SK-N-MC (cell line): ENCODE measurements at regions not wholly inside any gene's neighbourhood (a gene's known extent, or its start where the extent isn't known, plus 50 kb on each side); places are given as distances from the start of the nearest gene placed in this dataset.

ENCODE experiments used
- EZH2 ChIP-seq: fragments of 200-600 bp; sonication (generic); IDR thresholded peaks from one replicate; pipeline ENCODE4 v1.6.1; 2017; ENCODE audit warnings: antibody characterized with exemption
- FOXP2 ChIP-seq: optimal IDR thresholded peaks from 2 replicates; pipeline ENCODE3; 2011; ENCODE audit warnings: mild to moderate bottlenecking, moderate library complexity; ENCODE audit not compliant: insufficient read depth; ENCODE audit errors: extremely low read length, control extremely low read depth
- POLR2AphosphoS5 ChIP-seq: IDR thresholded peaks from 2 replicates; pipeline ENCODE4 v1.6.1; 2012; ENCODE audit warnings: mild to moderate bottlenecking, low read depth, low read length, borderline replicate concordance

DNA sequence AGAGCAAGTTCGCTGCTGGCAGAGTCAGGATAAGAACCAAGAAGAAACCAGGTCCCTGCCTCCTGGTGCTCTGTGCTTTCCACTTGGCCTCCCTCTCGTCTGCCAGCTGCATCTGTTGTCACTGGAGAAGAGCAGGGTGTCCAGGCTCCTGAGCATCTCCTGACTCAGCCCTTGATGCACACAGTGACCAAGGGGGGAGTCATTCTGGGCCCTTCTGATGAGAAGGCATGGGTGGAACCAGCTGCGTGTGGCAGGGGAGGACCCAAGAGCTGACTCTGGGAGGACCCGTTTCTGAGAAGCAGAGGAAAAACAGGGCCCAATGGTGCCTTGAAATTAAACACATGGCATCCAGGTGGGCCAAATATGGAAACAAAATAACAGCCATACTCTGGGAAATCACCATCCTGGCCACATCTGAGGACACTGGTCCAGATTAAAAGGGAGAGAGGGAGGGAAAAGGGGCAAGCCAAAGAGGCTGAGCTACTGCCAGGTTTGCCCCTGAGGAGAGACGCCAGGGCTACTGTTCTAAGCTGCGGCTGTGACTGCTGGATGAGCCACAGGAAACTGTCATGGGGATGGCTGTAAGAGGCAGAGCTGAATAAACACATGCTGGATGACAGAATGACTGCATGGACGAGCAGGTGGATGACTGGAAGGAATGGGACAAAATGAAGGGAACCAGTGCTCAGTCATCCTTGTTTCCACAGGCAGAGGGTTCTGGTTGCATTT, 58.1 kb upstream of the CA12 start:
- TF ChIP-seq EZH2: no peak
- no peak for TF ChIP-seq POLR2AphosphoS5
- no peak for TF ChIP-seq FOXP2
